ENCODE measurements at regions not wholly inside any gene's neighbourhood (a gene's known extent, or its start where the extent isn't known, plus 50 kb on each side); places are given as distances from the start of the nearest gene placed in this dataset.

DNA sequence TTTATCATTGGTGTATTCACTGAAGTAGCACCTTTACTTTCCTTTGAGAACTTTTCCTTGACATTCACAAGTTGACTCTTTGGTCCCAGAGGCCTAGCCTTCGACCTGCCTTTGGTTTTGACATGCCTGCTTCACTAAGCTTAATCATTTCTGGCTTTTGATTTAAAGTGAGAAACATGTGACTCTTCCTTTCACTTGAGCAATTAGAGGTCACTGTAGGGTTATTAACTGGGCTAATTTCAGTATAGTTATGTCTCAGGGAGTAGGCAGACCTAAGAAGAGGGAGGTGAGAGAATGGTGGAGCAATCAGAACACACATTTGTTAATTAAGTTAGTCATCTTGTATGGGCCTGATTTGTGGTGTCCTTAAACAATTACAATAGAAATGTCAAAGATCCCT lies 1040.7 kb upstream of the SLC39A10 start:
- Mint-ChIP-seq H3K36me3 (ENCODE audit: low read depth) (peaks cover 2% of the 10 kb centered on the region), H3K27ac (no peak overlapping the region), H3K27me3 (ENCODE audit: low read depth) (no peaks in the 10 kb centered on the region), H3K9me3 (peaks cover 16% of the 10 kb centered on the region), H3K4me1 (no peaks in the 10 kb centered on the region), H3K4me3 (no peak overlapping the region)
- TF ChIP-seq, protein P1, sequence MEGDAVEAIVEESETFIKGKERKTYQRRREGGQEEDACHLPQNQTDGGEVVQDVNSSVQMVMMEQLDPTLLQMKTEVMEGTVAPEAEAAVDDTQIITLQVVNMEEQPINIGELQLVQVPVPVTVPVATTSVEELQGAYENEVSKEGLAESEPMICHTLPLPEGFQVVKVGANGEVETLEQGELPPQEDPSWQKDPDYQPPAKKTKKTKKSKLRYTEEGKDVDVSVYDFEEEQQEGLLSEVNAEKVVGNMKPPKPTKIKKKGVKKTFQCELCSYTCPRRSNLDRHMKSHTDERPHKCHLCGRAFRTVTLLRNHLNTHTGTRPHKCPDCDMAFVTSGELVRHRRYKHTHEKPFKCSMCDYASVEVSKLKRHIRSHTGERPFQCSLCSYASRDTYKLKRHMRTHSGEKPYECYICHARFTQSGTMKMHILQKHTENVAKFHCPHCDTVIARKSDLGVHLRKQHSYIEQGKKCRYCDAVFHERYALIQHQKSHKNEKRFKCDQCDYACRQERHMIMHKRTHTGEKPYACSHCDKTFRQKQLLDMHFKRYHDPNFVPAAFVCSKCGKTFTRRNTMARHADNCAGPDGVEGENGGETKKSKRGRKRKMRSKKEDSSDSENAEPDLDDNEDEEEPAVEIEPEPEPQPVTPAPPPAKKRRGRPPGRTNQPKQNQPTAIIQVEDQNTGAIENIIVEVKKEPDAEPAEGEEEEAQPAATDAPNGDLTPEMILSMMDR (IDR thresholded peaks at IDR 0.05; ENCODE audit: unreplicated experiment in 3 of 3), result no peak

GRCh38 chr2:194610297-194610696 lies 1046.7 kb upstream of the SLC39A10 start:
- no peaks in the 10 kb centered on the region for H3K4me1 Mint-ChIP-seq
- H3K9me3 Mint-ChIP-seq, result peaks cover 45% of the 10 kb centered on the region
- peaks cover 3% of the 10 kb centered on the region for H3K36me3 Mint-ChIP-seq (ENCODE audit: low read depth)
- H3K27ac Mint-ChIP-seq, result no peak overlapping the region
- TF ChIP-seq, protein P1 (IDR thresholded peaks at IDR 0.05; ENCODE audit: unreplicated experiment in 3 of 3), result no peak
- no peak overlapping the region for H3K4me3 Mint-ChIP-seq
- H3K27me3 Mint-ChIP-seq (ENCODE audit: low read depth), result no peaks in the 10 kb centered on the region

- Mint-ChIP-seq H3K4me3 (no peak overlapping the region), H3K9me3 (peaks cover 30% of the 10 kb centered on the region), H3K4me1 (no peaks in the 10 kb centered on the region), H3K27ac (no peak overlapping the region), H3K27me3 (ENCODE audit: low read depth) (no peaks in the 10 kb centered on the region), H3K36me3 (ENCODE audit: low read depth) (no peaks in the 10 kb centered on the region)
- TF ChIP-seq, protein P1 (IDR thresholded peaks at IDR 0.05; ENCODE audit: unreplicated experiment in 3 of 3), result no peak
Observed at GRCh38 chr2:194603429-194603828, 1053.6 kb upstream of the SLC39A10 start.

GRCh38 chr2:194602750-194603149 lies 1054.3 kb upstream of the SLC39A10 start:
- Mint-ChIP-seq H3K27me3 (ENCODE audit: low read depth) (no peaks in the 10 kb centered on the region), H3K4me3 (no peak overlapping the region), H3K36me3 (ENCODE audit: low read depth) (no peaks in the 10 kb centered on the region), H3K4me1 (no peaks in the 10 kb centered on the region), H3K27ac (no peak overlapping the region), H3K9me3 (peaks cover 30% of the 10 kb centered on the region)
- TF ChIP-seq, protein P1 (IDR thresholded peaks at IDR 0.05; ENCODE audit: unreplicated experiment in 3 of 3), result no peak

GRCh38 chr2:194591192-194591591 lies 1065.8 kb upstream of the SLC39A10 start:
- no peak overlapping the region for H3K4me3 Mint-ChIP-seq
- no peaks in the 10 kb centered on the region for H3K9me3 Mint-ChIP-seq
- no peak overlapping the region for H3K27ac Mint-ChIP-seq
- H3K27me3 Mint-ChIP-seq (ENCODE audit: low read depth), result no peaks in the 10 kb centered on the region
- no peaks in the 10 kb centered on the region for H3K4me1 Mint-ChIP-seq
- no peaks in the 10 kb centered on the region for H3K36me3 Mint-ChIP-seq (ENCODE audit: low read depth)
- TF ChIP-seq, protein P1 (IDR thresholded peaks at IDR 0.05; ENCODE audit: unreplicated experiment in 3 of 3), result no peak

- H3K27ac Mint-ChIP-seq, result no peak overlapping the region
- no peaks in the 10 kb centered on the region for H3K27me3 Mint-ChIP-seq (ENCODE audit: low read depth)
- peaks cover 4% of the 10 kb centered on the region for H3K9me3 Mint-ChIP-seq
- H3K4me1 Mint-ChIP-seq, result no peaks in the 10 kb centered on the region
- no peak overlapping the region for H3K4me3 Mint-ChIP-seq
- TF ChIP-seq, protein P1 (IDR thresholded peaks at IDR 0.05; ENCODE audit: unreplicated experiment in 3 of 3), result no peak
- no peaks in the 10 kb centered on the region for H3K36me3 Mint-ChIP-seq (ENCODE audit: low read depth)
Observed at GRCh38 chr2:194587739-194588270, 1069.2 kb upstream of the SLC39A10 start.
